Lower leg skin (tissue), 3 donors: ENCODE measurements at regions not wholly inside any gene's neighbourhood (a gene's known extent, or its start where the extent isn't known, plus 50 kb on each side); places are given as distances from the start of the nearest gene placed in this dataset.

ENCODE experiments used
- CTCF ChIP-seq, 3 donors: fragments of 450-650 bp; IDR thresholded peaks; one replicate each; pipeline ENCODE4 v1.5.1; 2016; ENCODE audit warnings: antibody characterized with exemption in 3 of 3, mild to moderate bottlenecking in 3 of 3, moderate library complexity in 2 of 3
- POLR2A ChIP-seq, 2 donors: fragments of 450-650 bp; IDR thresholded peaks; one replicate each; pipeline ENCODE4 v1.6.1; 2016 to 2017; ENCODE audit warnings: antibody characterized with exemption in 2 of 2, mild to moderate bottlenecking in 1 of 2, moderate library complexity in 1 of 2

- TF ChIP-seq CTCF (IDR thresholded peaks at IDR 0.05) (no peak), POLR2A (IDR thresholded peaks at IDR 0.05) (no peak)
These were observed 211.6 kb upstream of the NR5A2 start for GRCh38 chr1:199815947-199816346.
